HepG2 (cell line): ENCODE measurements at regions not wholly inside any gene's neighbourhood (a gene's known extent, or its start where the extent isn't known, plus 50 kb on each side); places are given as distances from the start of the nearest gene placed in this dataset.
A peak's percentile ranks its signal among the peaks of the same experiment; 100 is the strongest.

Experiments used
- ARID5B ChIP-seq: IDR thresholded peaks from 2 replicates; pipeline ENCODE4 v1.4.0; 2020; ENCODE audit warnings: mild to moderate bottlenecking, missing genetic modification reagents
- BHLHE40 ChIP-seq: IDR thresholded peaks from 2 replicates; pipeline ENCODE4 v1.6.1; 2011; ENCODE audit warnings: low read length, improper control_type of control experiment
- HINFP ChIP-seq: sonication (generic); formaldehyde crosslinking; IDR thresholded peaks from 2 replicates; pipeline ENCODE4 v1.4.0; 2020; ENCODE audit warnings: low read depth, mild to moderate bottlenecking, missing genetic modification reagents
- HMGXB3 ChIP-seq: sonication (generic); formaldehyde crosslinking; IDR thresholded peaks from 2 replicates; pipeline ENCODE4 v1.4.0; 2020; ENCODE audit warnings: missing genetic modification reagents, borderline replicate concordance
- POGK ChIP-seq: sonication (generic); formaldehyde crosslinking; conservative IDR thresholded peaks from 2 replicates; pipeline ENCODE4 v1.8.0; 2022; ENCODE audit warnings: mild to moderate bottlenecking, moderate library complexity, missing genetic modification reagents
- RBAK ChIP-seq: sonication (generic); formaldehyde crosslinking; IDR thresholded peaks from 2 replicates; pipeline ENCODE4 v1.5.1; 2020; ENCODE audit warnings: mild to moderate bottlenecking, missing genetic modification reagents
- RCOR2 ChIP-seq: IDR thresholded peaks from 2 replicates; pipeline ENCODE4 v1.6.1; 2016; ENCODE audit warnings: missing biosample characterization, missing genetic modification reagents
- TRIM24 ChIP-seq: sonication (generic); formaldehyde crosslinking; IDR thresholded peaks from 2 replicates; pipeline ENCODE4 v1.8.0; 2022; ENCODE audit warnings: mild to moderate bottlenecking, missing genetic modification reagents
- ZFYVE20 ChIP-seq: sonication (generic); formaldehyde crosslinking; IDR thresholded peaks from 2 replicates; pipeline ENCODE4 v1.8.0; 2023; ENCODE audit warnings: low read depth, mild to moderate bottlenecking, moderate library complexity, missing genetic modification reagents, borderline replicate concordance
- ZNF251 ChIP-seq: sonication (generic); formaldehyde crosslinking; IDR thresholded peaks from 2 replicates; pipeline ENCODE4 v1.9.0; 2021; ENCODE audit warnings: mild to moderate bottlenecking, missing genetic modification reagents
- ZNF280B ChIP-seq: sonication (generic); formaldehyde crosslinking; IDR thresholded peaks from 2 replicates; pipeline ENCODE4 v1.5.0; 2020; ENCODE audit warnings: missing genetic modification reagents, mild to moderate bottlenecking, borderline replicate concordance
- ZNF644 ChIP-seq: IDR thresholded peaks from 2 replicates; pipeline ENCODE4 v1.6.1; 2016; ENCODE audit warnings: low read depth
- ZNF672 ChIP-seq: sonication (generic); formaldehyde crosslinking; IDR thresholded peaks from 2 replicates; pipeline ENCODE4 v1.8.1; 2022; ENCODE audit warnings: missing genetic modification reagents
- ZNF879 ChIP-seq: sonication (generic); formaldehyde crosslinking; IDR thresholded peaks from 2 replicates; pipeline ENCODE4 v1.8.1; 2023; ENCODE audit warnings: missing genetic modification reagents

DNA sequence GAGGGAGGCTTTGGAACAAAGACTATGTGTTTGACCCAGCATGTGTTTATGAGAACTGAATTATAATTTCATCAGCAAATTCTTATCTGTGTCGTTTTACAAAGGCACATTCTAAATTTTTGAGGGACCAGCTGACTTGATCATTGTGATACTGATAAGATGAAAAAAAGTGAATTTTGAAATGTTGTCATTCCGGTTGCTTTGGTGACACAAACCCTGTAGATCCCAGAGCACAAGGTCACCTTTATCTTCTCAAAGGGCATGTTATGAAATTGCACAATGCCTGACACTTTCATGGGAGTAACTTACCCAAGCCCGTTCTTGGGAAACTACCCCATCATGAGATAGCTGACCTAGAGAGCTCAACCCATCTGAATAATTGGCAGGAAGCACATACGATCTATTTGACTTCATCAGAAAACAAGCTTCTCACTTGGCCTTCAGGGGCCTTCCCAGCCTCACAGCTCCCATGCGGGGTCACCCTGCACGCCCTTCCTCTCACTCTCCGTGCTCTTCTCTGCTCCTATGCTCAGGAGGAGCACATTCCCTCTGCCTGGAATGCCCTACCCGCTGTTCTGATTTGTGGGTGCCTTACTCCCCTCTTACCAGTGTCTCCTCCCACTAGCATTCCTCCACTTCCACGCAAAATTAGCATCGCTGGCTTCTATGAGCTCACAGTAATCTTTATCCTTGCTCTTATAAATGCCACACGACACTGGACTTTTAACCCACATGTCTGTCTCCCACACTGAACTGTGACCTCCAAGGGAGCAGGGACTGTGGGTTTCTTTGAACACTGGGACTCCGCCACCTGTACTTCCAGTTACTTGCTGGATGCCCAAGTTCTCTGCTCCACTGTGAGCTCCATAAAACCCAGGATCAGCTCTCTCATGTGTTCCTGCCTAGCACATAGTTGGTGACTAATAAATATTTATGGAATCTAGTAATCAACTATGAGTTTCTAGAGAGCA, 555.8 kb upstream of the ID2 start (continued):
- TF ChIP-seq HMGXB3 (CRISPR knock-in tag) (0 out of 2 replicates have a peak, but pooled peaks have one; percentile 70), ZNF879 (CRISPR knock-in tag) (no peak), ZNF644 (CRISPR knock-in tag) (peak; percentile 94), ZNF280B (no peak), ZNF251 (CRISPR knock-in tag) (no peak), RBAK (CRISPR knock-in tag) (0 out of 2 replicates have a peak, but pooled peaks have one; percentile 33), BHLHE40 (peak; percentile 47), ZFYVE20 (CRISPR knock-in tag) (no peak), TRIM24 (CRISPR knock-in tag) (peak; percentile 61), HINFP (CRISPR knock-in tag) (no peak; the same call in 1 of the 2 replicates), RCOR2 (CRISPR knock-in tag) (peak; percentile 99), ZNF672 (CRISPR knock-in tag) (no peak), POGK (CRISPR knock-in tag) (peak; percentile 86), ARID5B (CRISPR knock-in tag) (peak; percentile 99)
